ENCODE measurements at regions not wholly inside any gene's neighbourhood (a gene's known extent, or its start where the extent isn't known, plus 50 kb on each side); places are given as distances from the start of the nearest gene placed in this dataset.

DNA sequence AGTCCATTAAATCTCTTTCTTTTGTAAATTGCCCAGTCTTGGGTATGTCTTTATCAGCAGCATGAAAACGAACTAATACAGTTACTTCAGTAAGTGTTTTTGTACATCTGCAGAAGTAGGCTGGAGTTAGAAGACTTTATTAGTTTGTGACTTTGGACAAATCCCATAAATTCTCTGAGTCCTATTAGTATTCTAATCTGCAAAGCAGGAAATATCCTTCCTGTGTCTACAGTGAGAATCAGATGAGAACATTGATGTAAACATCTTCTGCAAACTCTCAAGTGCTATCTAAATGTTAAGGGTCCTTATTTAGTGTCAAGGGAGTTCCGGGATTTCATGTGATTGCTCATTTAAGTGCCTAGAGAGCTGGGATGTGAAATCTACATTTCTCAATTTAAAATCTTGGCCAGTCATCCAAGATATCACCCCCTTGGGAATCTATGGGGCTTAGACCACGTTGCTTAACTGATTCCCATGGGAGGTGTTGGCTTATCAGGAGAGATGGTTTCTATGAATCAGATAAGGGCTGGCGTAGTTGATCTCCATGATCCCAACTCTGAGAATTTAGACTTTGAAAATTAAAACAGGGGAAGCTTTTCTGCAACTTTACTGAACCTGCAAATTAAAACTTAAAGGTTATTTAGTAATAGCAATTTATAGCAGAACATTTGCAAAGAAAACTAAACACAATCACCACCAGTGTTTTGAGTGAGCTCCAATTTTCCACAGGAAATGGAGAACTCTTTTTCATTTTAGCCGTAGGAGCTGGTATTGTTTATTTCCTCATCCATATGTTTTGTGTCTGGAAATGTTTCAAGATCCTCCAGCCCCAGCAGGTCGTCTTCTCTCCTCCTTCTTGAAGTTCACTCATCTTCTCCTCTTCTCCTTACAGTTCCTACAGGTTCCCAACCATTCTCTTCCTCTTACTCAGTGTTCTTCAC, 241.6 kb upstream of the CD180 start:
- TF ChIP-seq, protein P1, sequence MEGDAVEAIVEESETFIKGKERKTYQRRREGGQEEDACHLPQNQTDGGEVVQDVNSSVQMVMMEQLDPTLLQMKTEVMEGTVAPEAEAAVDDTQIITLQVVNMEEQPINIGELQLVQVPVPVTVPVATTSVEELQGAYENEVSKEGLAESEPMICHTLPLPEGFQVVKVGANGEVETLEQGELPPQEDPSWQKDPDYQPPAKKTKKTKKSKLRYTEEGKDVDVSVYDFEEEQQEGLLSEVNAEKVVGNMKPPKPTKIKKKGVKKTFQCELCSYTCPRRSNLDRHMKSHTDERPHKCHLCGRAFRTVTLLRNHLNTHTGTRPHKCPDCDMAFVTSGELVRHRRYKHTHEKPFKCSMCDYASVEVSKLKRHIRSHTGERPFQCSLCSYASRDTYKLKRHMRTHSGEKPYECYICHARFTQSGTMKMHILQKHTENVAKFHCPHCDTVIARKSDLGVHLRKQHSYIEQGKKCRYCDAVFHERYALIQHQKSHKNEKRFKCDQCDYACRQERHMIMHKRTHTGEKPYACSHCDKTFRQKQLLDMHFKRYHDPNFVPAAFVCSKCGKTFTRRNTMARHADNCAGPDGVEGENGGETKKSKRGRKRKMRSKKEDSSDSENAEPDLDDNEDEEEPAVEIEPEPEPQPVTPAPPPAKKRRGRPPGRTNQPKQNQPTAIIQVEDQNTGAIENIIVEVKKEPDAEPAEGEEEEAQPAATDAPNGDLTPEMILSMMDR (IDR thresholded peaks at IDR 0.05; ENCODE audit: insufficient read depth, low read length, poor library complexity, severe bottlenecking): no peak
- no peak for TF ChIP-seq EZH2phosphoT487 (conservative IDR thresholded peaks at IDR 0.05; ENCODE audit: low read length)
